MM.1S (cell line): ENCODE measurements at regions not wholly inside any gene's neighbourhood (a gene's known extent, or its start where the extent isn't known, plus 50 kb on each side); places are given as distances from the start of the nearest gene placed in this dataset.

Experiments
- DNase-seq: peaks from one replicate; pipeline ENCODE4 v3.0.0-alpha.2; 2015
- H2AFZ ChIP-seq: fragments of 300-600 bp; sonication (generic); 2 replicates; pipeline ENCODE4 v1.6.0; 2016; ENCODE audit warnings: antibody characterized with exemption, low read length
- H3F3A ChIP-seq: fragments of 300-600 bp; sonication (generic); 2 replicates; pipeline ENCODE4 v1.6.1; 2016; ENCODE audit warnings: mild to moderate bottlenecking, antibody characterized with exemption, low read length, moderate library complexity, mixed read lengths; ENCODE audit not compliant: insufficient read depth
- H3K27ac ChIP-seq: fragments of 300-600 bp; sonication (generic); 2 replicates; pipeline ENCODE4 v1.5.1; 2016; ENCODE audit warnings: mild to moderate bottlenecking, low read length
- H3K27me3 ChIP-seq: fragments of 300-600 bp; sonication (generic); replicated peaks from 2 replicates; pipeline ENCODE4 v1.6.0; 2016; ENCODE audit warnings: low read length; ENCODE audit not compliant: insufficient read depth
- H3K36me3 ChIP-seq: fragments of 300-600 bp; sonication (generic); replicated peaks from 2 replicates; pipeline ENCODE4 v1.6.1; 2016; ENCODE audit warnings: mild to moderate bottlenecking, low read length, mixed read lengths; ENCODE audit not compliant: insufficient read depth
- H3K4me1 ChIP-seq: fragments of 300-600 bp; sonication (generic); 2 replicates; pipeline ENCODE4 v1.6.1; 2016; ENCODE audit warnings: low read length, mixed read lengths
- H3K4me2 ChIP-seq: fragments of 300-600 bp; sonication (generic); 2 replicates; pipeline ENCODE4 v1.6.0; 2016; ENCODE audit warnings: low read depth, low read length
- H3K4me3 ChIP-seq: fragments of 300-600 bp; sonication (generic); 2 replicates; pipeline ENCODE4 v1.5.1; 2016; ENCODE audit warnings: low read length, mixed read lengths
- H3K79me2 ChIP-seq: fragments of 300-600 bp; sonication (generic); 2 replicates; pipeline ENCODE4 v1.6.1; 2016; ENCODE audit warnings: mixed run types, low read length, mixed read lengths
- H3K9ac ChIP-seq: fragments of 300-600 bp; sonication (generic); 2 replicates; pipeline ENCODE4 v1.6.1; 2016; ENCODE audit warnings: low read length, mixed read lengths
- H3K9me2 ChIP-seq: fragments of 300-600 bp; sonication (generic); replicated peaks from 2 replicates; pipeline ENCODE4 v1.6.1; 2016; ENCODE audit warnings: mild to moderate bottlenecking, low read length, mixed read lengths; ENCODE audit not compliant: insufficient read depth
- H3K9me3 ChIP-seq: fragments of 300-600 bp; sonication (generic); replicated peaks from 2 replicates; pipeline ENCODE4 v1.6.1; 2016; ENCODE audit warnings: mild to moderate bottlenecking, low read length, mixed read lengths; ENCODE audit not compliant: insufficient read depth
- H4K20me1 ChIP-seq: fragments of 300-600 bp; sonication (generic); 2 replicates; pipeline ENCODE4 v1.6.1; 2016; ENCODE audit warnings: mild to moderate bottlenecking, low read length, moderate library complexity, mixed read lengths; ENCODE audit not compliant: insufficient read depth
- EZH2 ChIP-seq: fragments of 300-600 bp; sonication (generic); optimal IDR thresholded peaks from 2 replicates; pipeline ENCODE3; 2017; ENCODE audit warnings: low read depth, mild to moderate bottlenecking, antibody characterized with exemption, low read length, mixed read lengths
- EZH2phosphoT487 ChIP-seq: fragments of 300-600 bp; sonication (generic); IDR thresholded peaks from 2 replicates; pipeline ENCODE4 v1.6.1; 2018; ENCODE audit warnings: antibody characterized with exemption, low read length
- TF ChIP-seq, protein P1 (sequence below): fragments of 300-600 bp; sonication (generic); IDR thresholded peaks from 2 replicates; pipeline ENCODE4 v1.5.1; 2016; ENCODE audit warnings: antibody characterized with exemption, low read length, mixed read lengths

- DNase-seq: no peak
- Histone ChIP-seq H3F3A (no peaks in the 10 kb centered on the region), H4K20me1 (no peaks in the 10 kb centered on the region), H3K27ac (no peak overlapping the region), H3K27me3 (no peaks in the 10 kb centered on the region), H3K36me3 (no peaks in the 10 kb centered on the region), H3K4me2 (no peak overlapping the region), H3K9me3 (no peaks in the 10 kb centered on the region), H3K79me2 (no peaks in the 10 kb centered on the region), H3K4me1 (no peaks in the 10 kb centered on the region), H3K9ac (no peak overlapping the region), H3K4me3 (no peak overlapping the region), H2AFZ (no peak overlapping the region), H3K9me2 (no peaks in the 10 kb centered on the region)
- TF ChIP-seq, protein P1, sequence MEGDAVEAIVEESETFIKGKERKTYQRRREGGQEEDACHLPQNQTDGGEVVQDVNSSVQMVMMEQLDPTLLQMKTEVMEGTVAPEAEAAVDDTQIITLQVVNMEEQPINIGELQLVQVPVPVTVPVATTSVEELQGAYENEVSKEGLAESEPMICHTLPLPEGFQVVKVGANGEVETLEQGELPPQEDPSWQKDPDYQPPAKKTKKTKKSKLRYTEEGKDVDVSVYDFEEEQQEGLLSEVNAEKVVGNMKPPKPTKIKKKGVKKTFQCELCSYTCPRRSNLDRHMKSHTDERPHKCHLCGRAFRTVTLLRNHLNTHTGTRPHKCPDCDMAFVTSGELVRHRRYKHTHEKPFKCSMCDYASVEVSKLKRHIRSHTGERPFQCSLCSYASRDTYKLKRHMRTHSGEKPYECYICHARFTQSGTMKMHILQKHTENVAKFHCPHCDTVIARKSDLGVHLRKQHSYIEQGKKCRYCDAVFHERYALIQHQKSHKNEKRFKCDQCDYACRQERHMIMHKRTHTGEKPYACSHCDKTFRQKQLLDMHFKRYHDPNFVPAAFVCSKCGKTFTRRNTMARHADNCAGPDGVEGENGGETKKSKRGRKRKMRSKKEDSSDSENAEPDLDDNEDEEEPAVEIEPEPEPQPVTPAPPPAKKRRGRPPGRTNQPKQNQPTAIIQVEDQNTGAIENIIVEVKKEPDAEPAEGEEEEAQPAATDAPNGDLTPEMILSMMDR: no peak
- no peak for TF ChIP-seq EZH2
- TF ChIP-seq EZH2phosphoT487: no peak
Observed at GRCh38 chr10:107631876-107632275, 467.4 kb upstream of the SORCS1 start.

- no peak overlapping the region for H3K27ac ChIP-seq
- no peak overlapping the region for H3K9ac ChIP-seq
- no peaks in the 10 kb centered on the region for H3K27me3 ChIP-seq
- TF ChIP-seq EZH2 (no peak), EZH2phosphoT487 (no peak)
- TF ChIP-seq, protein P1: no peak
- no peak overlapping the region for H3K4me2 ChIP-seq
- no peak for DNase-seq
- H4K20me1 ChIP-seq: no peaks in the 10 kb centered on the region
- no peaks in the 10 kb centered on the region for H3K79me2 ChIP-seq
- H3K9me2 ChIP-seq: no peaks in the 10 kb centered on the region
- H2AFZ ChIP-seq: no peak overlapping the region
- H3F3A ChIP-seq: no peaks in the 10 kb centered on the region
- no peaks in the 10 kb centered on the region for H3K36me3 ChIP-seq
- H3K4me1 ChIP-seq: no peaks in the 10 kb centered on the region
- no peak overlapping the region for H3K4me3 ChIP-seq
- no peaks in the 10 kb centered on the region for H3K9me3 ChIP-seq
Observed at GRCh38 chr10:107626862-107627261, 462.4 kb upstream of the SORCS1 start.

- H3K9me3 ChIP-seq: no peaks in the 10 kb centered on the region
- no peaks in the 10 kb centered on the region for H4K20me1 ChIP-seq
- no peak overlapping the region for H3K4me3 ChIP-seq
- no peak overlapping the region for H2AFZ ChIP-seq
- H3K4me1 ChIP-seq: no peaks in the 10 kb centered on the region
- no peak for TF ChIP-seq EZH2phosphoT487
- no peaks in the 10 kb centered on the region for H3K9me2 ChIP-seq
- H3K79me2 ChIP-seq: no peaks in the 10 kb centered on the region
- H3F3A ChIP-seq: no peaks in the 10 kb centered on the region
- H3K4me2 ChIP-seq: no peak overlapping the region
- H3K36me3 ChIP-seq: no peaks in the 10 kb centered on the region
- no peaks in the 10 kb centered on the region for H3K27me3 ChIP-seq
- no peak overlapping the region for H3K9ac ChIP-seq
- DNase-seq: no peak
- no peak overlapping the region for H3K27ac ChIP-seq
Observed at GRCh38 chr10:107623292-107623691, 458.8 kb upstream of the SORCS1 start.

GRCh38 chr10:107619139-107619538 lies 454.6 kb upstream of the SORCS1 start:
- H3K4me2 ChIP-seq: no peak overlapping the region
- H3K4me3 ChIP-seq: no peak overlapping the region
- no peaks in the 10 kb centered on the region for H3F3A ChIP-seq
- H3K27me3 ChIP-seq: no peaks in the 10 kb centered on the region
- no peak for TF ChIP-seq EZH2phosphoT487
- TF ChIP-seq, protein P1: no peak
- no peak for TF ChIP-seq EZH2
- H3K79me2 ChIP-seq: no peaks in the 10 kb centered on the region
- H2AFZ ChIP-seq: no peak overlapping the region
- H3K4me1 ChIP-seq: no peaks in the 10 kb centered on the region
- H3K27ac ChIP-seq: no peak overlapping the region
- H3K9ac ChIP-seq: no peak overlapping the region
- H3K9me3 ChIP-seq: no peaks in the 10 kb centered on the region
- no peaks in the 10 kb centered on the region for H4K20me1 ChIP-seq
- DNase-seq: no peak
- H3K9me2 ChIP-seq: no peaks in the 10 kb centered on the region
- H3K36me3 ChIP-seq: no peaks in the 10 kb centered on the region
